ENCODE measurements at regions not wholly inside any gene's neighbourhood (a gene's known extent, or its start where the extent isn't known, plus 50 kb on each side); places are given as distances from the start of the nearest gene placed in this dataset.

- TF ChIP-seq REST (IDR thresholded peaks at IDR 0.05; ENCODE audit: borderline replicate concordance) (no peak), POLR2AphosphoS5 (IDR thresholded peaks at IDR 0.05) (no peak), EZH2 (IDR thresholded peaks at IDR 0.05; ENCODE audit: borderline replicate concordance, insufficient read depth, low read length, poor library complexity, severe bottlenecking) (no peak), MXI1 (conservative IDR thresholded peaks at IDR 0.05; ENCODE audit: poor library complexity, severe bottlenecking) (no peak), EP300 (conservative IDR thresholded peaks at IDR 0.05; ENCODE audit: poor library complexity, severe bottlenecking) (no peak), RAD21 (conservative IDR thresholded peaks at IDR 0.05) (no peak)
Measured at GRCh38 chr18:22099925-22100324, 69.5 kb upstream of the GATA6 start.
